IMR-90 (cell line): ENCODE measurements at regions not wholly inside any gene's neighbourhood (a gene's known extent, or its start where the extent isn't known, plus 50 kb on each side); places are given as distances from the start of the nearest gene placed in this dataset.

Experiments
- MAZ ChIP-seq: IDR thresholded peaks from 2 replicates; pipeline ENCODE4 v1.6.1; 2012; ENCODE audit warnings: low read depth, mild to moderate bottlenecking, low read length, improper control_type of control experiment, moderate library complexity, borderline replicate concordance
- MXI1 ChIP-seq: IDR thresholded peaks from 2 replicates; pipeline ENCODE4 v1.6.1; 2012; ENCODE audit warnings: low read depth, mild to moderate bottlenecking, low read length, moderate library complexity, borderline replicate concordance
- POLR2A ChIP-seq: IDR thresholded peaks from 2 replicates; pipeline ENCODE4 v1.6.1; 2012; ENCODE audit warnings: mild to moderate bottlenecking, low read depth, low read length
- RAD21 ChIP-seq: IDR thresholded peaks from 2 replicates; pipeline ENCODE4 v1.6.1; 2012; ENCODE audit warnings: low read length, improper control_type of control experiment
- RCOR1 ChIP-seq: IDR thresholded peaks from 2 replicates; pipeline ENCODE4 v1.6.1; 2012; ENCODE audit warnings: mild to moderate bottlenecking, low read length, improper control_type of control experiment; ENCODE audit not compliant: insufficient replicate concordance
- TF ChIP-seq, protein P1 (sequence below): fragments of 150-350 bp; IDR thresholded peaks from 2 replicates; pipeline ENCODE4 v1.6.1; 2016; ENCODE audit warnings: low read depth, mild to moderate bottlenecking, low read length, moderate library complexity, borderline replicate concordance
- TF ChIP-seq, protein P2 (sequence below): conservative IDR thresholded peaks from 2 replicates; pipeline ENCODE4 v1.5.1; 2012; ENCODE audit warnings: mild to moderate bottlenecking, low read depth, low read length, improper control_type of control experiment

DNA sequence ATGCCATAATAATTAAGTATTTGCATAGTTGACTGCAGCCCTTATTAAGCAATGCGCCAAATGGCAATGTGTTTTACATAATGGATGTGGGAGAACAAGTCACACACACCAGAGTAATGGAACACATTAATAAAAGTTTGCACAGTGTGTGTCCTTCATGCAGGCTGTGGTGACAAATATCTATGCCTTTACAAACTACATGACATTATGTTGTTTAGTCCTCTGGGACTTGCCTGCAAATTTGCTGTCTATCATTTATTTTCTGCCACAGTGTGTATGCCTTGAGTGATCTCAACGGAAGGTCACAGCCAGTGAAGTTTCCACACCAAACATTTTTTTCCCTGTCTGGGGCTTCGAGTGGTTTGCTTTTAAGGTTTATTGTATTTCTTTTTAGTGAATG is 175.2 kb upstream of the TMEFF2 start:
- TF ChIP-seq, protein P1, sequence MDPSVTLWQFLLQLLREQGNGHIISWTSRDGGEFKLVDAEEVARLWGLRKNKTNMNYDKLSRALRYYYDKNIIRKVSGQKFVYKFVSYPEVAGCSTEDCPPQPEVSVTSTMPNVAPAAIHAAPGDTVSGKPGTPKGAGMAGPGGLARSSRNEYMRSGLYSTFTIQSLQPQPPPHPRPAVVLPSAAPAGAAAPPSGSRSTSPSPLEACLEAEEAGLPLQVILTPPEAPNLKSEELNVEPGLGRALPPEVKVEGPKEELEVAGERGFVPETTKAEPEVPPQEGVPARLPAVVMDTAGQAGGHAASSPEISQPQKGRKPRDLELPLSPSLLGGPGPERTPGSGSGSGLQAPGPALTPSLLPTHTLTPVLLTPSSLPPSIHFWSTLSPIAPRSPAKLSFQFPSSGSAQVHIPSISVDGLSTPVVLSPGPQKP = no peak
- TF ChIP-seq, protein P2, sequence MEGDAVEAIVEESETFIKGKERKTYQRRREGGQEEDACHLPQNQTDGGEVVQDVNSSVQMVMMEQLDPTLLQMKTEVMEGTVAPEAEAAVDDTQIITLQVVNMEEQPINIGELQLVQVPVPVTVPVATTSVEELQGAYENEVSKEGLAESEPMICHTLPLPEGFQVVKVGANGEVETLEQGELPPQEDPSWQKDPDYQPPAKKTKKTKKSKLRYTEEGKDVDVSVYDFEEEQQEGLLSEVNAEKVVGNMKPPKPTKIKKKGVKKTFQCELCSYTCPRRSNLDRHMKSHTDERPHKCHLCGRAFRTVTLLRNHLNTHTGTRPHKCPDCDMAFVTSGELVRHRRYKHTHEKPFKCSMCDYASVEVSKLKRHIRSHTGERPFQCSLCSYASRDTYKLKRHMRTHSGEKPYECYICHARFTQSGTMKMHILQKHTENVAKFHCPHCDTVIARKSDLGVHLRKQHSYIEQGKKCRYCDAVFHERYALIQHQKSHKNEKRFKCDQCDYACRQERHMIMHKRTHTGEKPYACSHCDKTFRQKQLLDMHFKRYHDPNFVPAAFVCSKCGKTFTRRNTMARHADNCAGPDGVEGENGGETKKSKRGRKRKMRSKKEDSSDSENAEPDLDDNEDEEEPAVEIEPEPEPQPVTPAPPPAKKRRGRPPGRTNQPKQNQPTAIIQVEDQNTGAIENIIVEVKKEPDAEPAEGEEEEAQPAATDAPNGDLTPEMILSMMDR = no peak
- no peak for TF ChIP-seq POLR2A
- no peak for TF ChIP-seq MAZ
- no peak for TF ChIP-seq RAD21
- no peak for TF ChIP-seq RCOR1
- TF ChIP-seq MXI1 = no peak
